IMR-90 (cell line): ENCODE measurements at regions not wholly inside any gene's neighbourhood (a gene's known extent, or its start where the extent isn't known, plus 50 kb on each side); places are given as distances from the start of the nearest gene placed in this dataset.
A peak's percentile ranks its signal among the peaks of the same experiment; 100 is the strongest.

Source experiments
- ATAC-seq: fragments of 200-7000 bp; cut with Tn5 transposase; 2 replicates; pipeline ENCODE4 v1.9.1; 2020; ENCODE audit warnings: low read depth, mild to moderate bottlenecking, moderate library complexity
- BruUV-seq: library from RNA; stranded (reverse); fragments of 400-500 nt; replicated peaks from 2 replicates; lab custom pipeline; 2021; lab: Mats Ljungman, UMichigan
- CTCF ChIA-PET: fragments of 300-600 bp; formaldehyde crosslinking; extraction: SDS; loops from one replicate; lab custom pipeline; 2021; ENCODE audit warnings: antibody characterized with exemption; lab: Yijun Ruan, JAX
- POLR2A ChIA-PET: fragments of 300-600 bp; sonication (Branson Sonifier 250); formaldehyde crosslinking; loops from one replicate; lab custom pipeline; 2022; ENCODE audit warnings: antibody characterized with exemption; ENCODE audit not compliant: unreplicated experiment; lab: Charles Lee
- DNase-seq: peaks from one replicate; pipeline ENCODE4 v3.0.0; 2013
- H2AFZ ChIP-seq: replicated peaks from 2 replicates; pipeline ENCODE3; 2013; ENCODE audit warnings: low read length, mild to moderate bottlenecking; ENCODE audit not compliant: poor library complexity
- H2AK5ac ChIP-seq: 2 replicates; pipeline ENCODE4 v1.6.1; 2013; ENCODE audit warnings: low read depth, low read length, inconsistent platforms
- H2AK9ac ChIP-seq: replicated peaks from 2 replicates; pipeline ENCODE3; 2013; ENCODE audit warnings: mild to moderate bottlenecking, low read depth, low read length, moderate library complexity; ENCODE audit not compliant: poor library complexity
- H2BK120ac ChIP-seq: 2 replicates; pipeline ENCODE4 v1.6.1; 2013; ENCODE audit warnings: low read depth, low read length, inconsistent platforms
- H2BK15ac ChIP-seq: 3 replicates; pipeline ENCODE4 v1.6.1; 2013; ENCODE audit warnings: low read depth, low read length, inconsistent platforms
- H2BK20ac ChIP-seq: 2 replicates; pipeline ENCODE4 v1.6.1; 2013; ENCODE audit warnings: low read depth, mild to moderate bottlenecking, inconsistent platforms, low read length, moderate library complexity
- H2BK5ac ChIP-seq: 2 replicates; pipeline ENCODE4 v1.6.1; 2013; ENCODE audit warnings: mild to moderate bottlenecking, low read depth, low read length, inconsistent platforms; ENCODE audit not compliant: poor library complexity, severe bottlenecking
- H3K14ac ChIP-seq: replicated peaks from 2 replicates; pipeline ENCODE4 v1.6.1; 2013; ENCODE audit warnings: low read depth, low read length, inconsistent platforms
- H3K18ac ChIP-seq: 2 replicates; pipeline ENCODE4 v1.6.1; 2013; ENCODE audit warnings: low read depth, low read length, control low read depth
- H3K23ac ChIP-seq: 2 replicates; pipeline ENCODE4 v1.6.1; 2013; ENCODE audit warnings: low read depth, low read length, inconsistent platforms
- H3K27ac ChIP-seq: 2 replicates; pipeline ENCODE4 v1.5.1; 2013; ENCODE audit warnings: mild to moderate bottlenecking, control low read depth, low read length; ENCODE audit not compliant: insufficient read depth
- H3K27me3 ChIP-seq: 2 replicates; pipeline ENCODE4 v1.6.1; 2013; ENCODE audit warnings: low read length; ENCODE audit not compliant: control insufficient read depth, insufficient read depth
- H3K36me3 ChIP-seq: 2 replicates; pipeline ENCODE4 v1.6.1; 2013; ENCODE audit warnings: low read length, mixed read lengths; ENCODE audit not compliant: control insufficient read depth, insufficient read depth
- H3K4ac ChIP-seq: 2 replicates; pipeline ENCODE4 v1.6.1; 2013; ENCODE audit warnings: low read depth, low read length, inconsistent platforms
- H3K4me1 ChIP-seq: 2 replicates; pipeline ENCODE4 v1.6.1; 2013; ENCODE audit warnings: low read length, mixed read lengths; ENCODE audit not compliant: control insufficient read depth, insufficient read depth
- H3K4me2 ChIP-seq: 2 replicates; pipeline ENCODE4 v1.6.1; 2013; ENCODE audit warnings: low read depth, mild to moderate bottlenecking, control low read depth, low read length, moderate library complexity
- H3K4me3 ChIP-seq: 2 replicates; pipeline ENCODE4 v1.5.1; 2013; ENCODE audit warnings: low read depth, mild to moderate bottlenecking, control low read depth, low read length, moderate library complexity; ENCODE audit not compliant: insufficient read depth
- H3K56ac ChIP-seq: 2 replicates; pipeline ENCODE4 v1.6.1; 2013; ENCODE audit warnings: low read length, inconsistent platforms; ENCODE audit not compliant: insufficient read depth; ENCODE audit errors: extremely low read depth
- H3K79me1 ChIP-seq, 2 experiments: 2 replicates each; pipeline ENCODE4 v1.6.1; 2013; ENCODE audit warnings: low read length in 2 of 2, inconsistent platforms in 1 of 2, low read depth in 1 of 2
- H3K9ac ChIP-seq: 2 replicates; pipeline ENCODE4 v1.6.1; 2013; ENCODE audit warnings: low read depth, low read length, control low read depth
- H3K9me1 ChIP-seq: 2 replicates; pipeline ENCODE4 v1.6.1; 2013; ENCODE audit warnings: low read length, inconsistent platforms; ENCODE audit not compliant: insufficient read depth
- H3K9me3 ChIP-seq: 2 replicates; pipeline ENCODE4 v1.6.1; 2013; ENCODE audit warnings: low read length; ENCODE audit not compliant: control insufficient read depth, insufficient read depth
- H4K20me1 ChIP-seq: 2 replicates; pipeline ENCODE4 v1.6.1; 2013; ENCODE audit warnings: low read length, inconsistent platforms; ENCODE audit not compliant: insufficient read depth
- H4K5ac ChIP-seq: 2 replicates; pipeline ENCODE4 v1.6.1; 2013; ENCODE audit warnings: mild to moderate bottlenecking, low read depth, low read length, control low read depth
- H4K8ac ChIP-seq, 2 experiments: 2 replicates each; pipeline ENCODE4 v1.6.1; 2013; ENCODE audit warnings: low read depth in 2 of 2, low read length in 2 of 2, control low read depth in 1 of 2, inconsistent platforms in 1 of 2
- H4K91ac ChIP-seq: 2 replicates; pipeline ENCODE4 v1.6.1; 2013; ENCODE audit warnings: low read depth, low read length, inconsistent platforms; ENCODE audit not compliant: insufficient read depth
- BHLHE40 ChIP-seq: fragments of 150-350 bp; IDR thresholded peaks from 2 replicates; pipeline ENCODE4 v1.6.1; 2016; ENCODE audit warnings: mild to moderate bottlenecking, low read depth, low read length
- CEBPB ChIP-seq: IDR thresholded peaks from 2 replicates; pipeline ENCODE4 v1.6.1; 2012; ENCODE audit warnings: low read depth, low read length, improper control_type of control experiment
- CHD1 ChIP-seq: IDR thresholded peaks from 2 replicates; pipeline ENCODE4 v1.6.1; 2012; ENCODE audit warnings: low read depth, low read length, improper control_type of control experiment
- CTCF ChIP-seq: conservative IDR thresholded peaks from 2 replicates; pipeline ENCODE4 v1.5.1; 2012; ENCODE audit warnings: mild to moderate bottlenecking, low read depth, low read length, improper control_type of control experiment
- FOS ChIP-seq: fragments of 150-350 bp; IDR thresholded peaks from 2 replicates; pipeline ENCODE4 v1.6.1; 2016; ENCODE audit warnings: low read depth, low read length
- MAZ ChIP-seq: IDR thresholded peaks from 2 replicates; pipeline ENCODE4 v1.6.1; 2012; ENCODE audit warnings: low read depth, mild to moderate bottlenecking, low read length, improper control_type of control experiment, moderate library complexity, borderline replicate concordance
- MXI1 ChIP-seq: IDR thresholded peaks from 2 replicates; pipeline ENCODE4 v1.6.1; 2012; ENCODE audit warnings: low read depth, mild to moderate bottlenecking, low read length, moderate library complexity, borderline replicate concordance
- NFE2L2 ChIP-seq: fragments of 150-350 bp; IDR thresholded peaks from 2 replicates; pipeline ENCODE4 v1.6.1; 2016; ENCODE audit warnings: low read depth, mild to moderate bottlenecking, low read length
- POLR2A ChIP-seq: IDR thresholded peaks from 2 replicates; pipeline ENCODE4 v1.6.1; 2012; ENCODE audit warnings: mild to moderate bottlenecking, low read depth, low read length
- RCOR1 ChIP-seq: IDR thresholded peaks from 2 replicates; pipeline ENCODE4 v1.6.1; 2012; ENCODE audit warnings: mild to moderate bottlenecking, low read length, improper control_type of control experiment; ENCODE audit not compliant: insufficient replicate concordance
- RFX5 ChIP-seq: IDR thresholded peaks from 2 replicates; pipeline ENCODE4 v1.8.0; 2012; ENCODE audit warnings: low read depth, mild to moderate bottlenecking, low read length, moderate library complexity
- SMC3 ChIP-seq: fragments of 150-350 bp; IDR thresholded peaks from 2 replicates; pipeline ENCODE4 v1.6.1; 2016; ENCODE audit warnings: low read depth, mild to moderate bottlenecking, antibody characterized with exemption, low read length, moderate library complexity
- WGBS, 2 experiments: methylation state at CpG; one replicate each; pipeline versions ENCODE4 v1.1.5 to v1.1.7; 2013; ENCODE audit warnings: missing lambda C conversion rate in 2 of 2; ENCODE audit not compliant: insufficient read length in 1 of 2; ENCODE audit errors: extremely low coverage in 2 of 2; 5-methylcytosine and 5-hydroxymethylcytosine counted together
- dilution Hi-C: fragments of 300-500 bp; cut with HindIII; formaldehyde crosslinking; loops from one replicate; pipeline ENCODE4 v1.14.3; 2018; ENCODE audit warnings: low sequenced_read_pairs; ENCODE audit not compliant: unreplicated experiment
- in situ Hi-C: fragments of 300-500 bp; cut with MboI; formaldehyde crosslinking; loops from 3 replicates; pipeline ENCODE4 v1.14.3; 2019; ENCODE audit warnings: low sequenced_read_pairs, inconsistent platforms, mixed read lengths
- intact Hi-C: fragments of 100-400 bp; cut with micrococcal nuclease; formaldehyde crosslinking; loops from 2 replicates; pipeline ENCODE4 v1.10.0; 2022

GRCh38 chr2:46816151-46816845 is 99.3 kb downstream of the MCFD2 start:
- peaks cover 25% of the 10 kb centered on the region for H3K4me1 ChIP-seq
- in situ Hi-C loops (no loop called here), dilution Hi-C loops (no loop called here), intact Hi-C loops (no loop called here)
- no peaks in the 10 kb centered on the region for H3K27me3 ChIP-seq
- H2BK20ac ChIP-seq: peak overlapping the region; percentile 20; the same call in 1 of the 2 replicates
- no peak overlapping the region for H2AFZ ChIP-seq
- H4K5ac ChIP-seq: no peak overlapping the region
- no peak overlapping the region for H3K18ac ChIP-seq
- no peak overlapping the region for H3K9ac ChIP-seq
- H3K56ac ChIP-seq: no peak overlapping the region
- no peak for ATAC-seq
- peak overlapping the region; percentile 49; the same call in 1 of the 2 replicates for H2BK120ac ChIP-seq
- no peak overlapping the region for H3K4me3 ChIP-seq
- no peak overlapping the region for H2AK9ac ChIP-seq
- ChIA-PET CTCF (no interaction called here), POLR2A (no interaction called here)
- 0 out of 2 replicates have a peak overlapping the region, but pooled peaks have one; percentile 36 for H3K14ac ChIP-seq
- H4K20me1 ChIP-seq: no peaks in the 10 kb centered on the region
- no TSS peak for BruUV-seq
- H2AK5ac ChIP-seq: peak overlapping the region; percentile 80; the same call in 1 of the 2 replicates
- H4K91ac ChIP-seq: no peak overlapping the region; the same call in 1 of the 2 replicates
- H3K9me1 ChIP-seq: peaks cover 20% of the 10 kb centered on the region
- H3K27ac ChIP-seq: no peak overlapping the region
- H3K36me3 ChIP-seq: no peaks in the 10 kb centered on the region
- peak overlapping the region; percentile 59; the same call in 1 of the 2 replicates for H3K4ac ChIP-seq
- DNase-seq: no peak
- H3K9me3 ChIP-seq: no peaks in the 10 kb centered on the region
- no peak overlapping the region for H3K23ac ChIP-seq
- H2BK15ac ChIP-seq: peak overlapping the region; percentile 55; the same call in 1 of the 3 replicates
- no peak overlapping the region for H3K4me2 ChIP-seq
- peak overlapping the region in 1 of 2 experiments; percentile 8; a peak in 1 of 4 replicates for H4K8ac ChIP-seq
- H2BK5ac ChIP-seq: no peak overlapping the region
- 100% methylated on average over 3 of the region's 11 CpGs; no CpG with 5 or more reads in 1 of the 2 experiments for WGBS, 2 experiments
- H3K79me1 ChIP-seq: peaks cover 2 to 11% of the 10 kb centered on the region in 2 experiments; a peak in 2 of 4 replicates
- no peak for TF ChIP-seq RFX5
- TF ChIP-seq CEBPB: no peak
- no peak for TF ChIP-seq POLR2A
- TF ChIP-seq CHD1: no peak
- no peak for TF ChIP-seq MXI1
- TF ChIP-seq RCOR1: no peak
- TF ChIP-seq CTCF: no peak
- TF ChIP-seq NFE2L2: no peak
- no peak for TF ChIP-seq MAZ
- no peak for TF ChIP-seq SMC3
- TF ChIP-seq BHLHE40: no peak
- no peak for TF ChIP-seq FOS
